Peyer's patch (tissue), 4 donors: ENCODE measurements at regions not wholly inside any gene's neighbourhood (a gene's known extent, or its start where the extent isn't known, plus 50 kb on each side); places are given as distances from the start of the nearest gene placed in this dataset.

Experiments
- POLR2A ChIP-seq, 2 donors: fragments of 450-650 bp; IDR thresholded peaks; one replicate each; pipeline ENCODE4 v1.5.1; 2017; ENCODE audit warnings: antibody characterized with exemption in 2 of 2, mild to moderate bottlenecking in 2 of 2, moderate library complexity in 2 of 2
- TF ChIP-seq, protein P1 (sequence below), 6 experiments: fragments of 450-650 bp in 4 of 6; fragments of 200-600 bp in 2 of 6; sonication (generic) in 1 of 6; IDR thresholded peaks; one replicate each; pipeline ENCODE4 v1.5.1; 2017 to 2019; ENCODE audit warnings: antibody characterized with exemption in 6 of 6, mild to moderate bottlenecking in 3 of 6, moderate library complexity in 1 of 6

DNA sequence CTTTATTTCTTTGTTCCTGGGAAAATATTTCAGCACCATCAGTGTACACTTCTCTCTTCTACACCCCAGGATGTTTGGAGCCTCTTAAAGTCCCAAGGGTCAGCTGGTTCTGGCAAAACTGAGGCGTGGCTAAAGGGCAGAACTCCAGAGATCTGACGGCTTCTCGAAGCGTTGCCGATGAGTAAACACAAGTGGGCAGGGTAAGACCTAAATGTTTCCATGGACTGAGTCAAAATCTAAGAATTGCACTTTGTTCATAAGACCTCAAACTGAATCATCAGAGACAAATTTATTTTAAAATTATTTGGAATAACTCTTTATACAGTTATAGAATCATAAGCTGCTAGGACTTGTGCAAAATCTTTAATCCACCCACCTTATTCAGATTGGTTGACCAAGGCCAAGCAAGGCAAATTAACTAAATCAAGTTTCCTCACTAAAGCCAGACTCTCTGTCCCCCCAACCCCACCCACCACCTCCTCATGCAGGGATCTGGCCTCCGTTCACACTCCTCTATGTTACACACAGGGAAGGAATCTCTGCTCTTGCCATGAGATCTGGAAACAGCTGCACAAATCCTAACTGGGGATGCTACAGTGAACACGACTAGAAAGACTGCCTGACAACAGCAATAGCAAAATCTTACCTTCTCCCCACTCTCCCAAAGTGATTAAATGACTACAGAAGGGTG lies 342.6 kb upstream of the KLHL29 start:
- TF ChIP-seq, protein P1, sequence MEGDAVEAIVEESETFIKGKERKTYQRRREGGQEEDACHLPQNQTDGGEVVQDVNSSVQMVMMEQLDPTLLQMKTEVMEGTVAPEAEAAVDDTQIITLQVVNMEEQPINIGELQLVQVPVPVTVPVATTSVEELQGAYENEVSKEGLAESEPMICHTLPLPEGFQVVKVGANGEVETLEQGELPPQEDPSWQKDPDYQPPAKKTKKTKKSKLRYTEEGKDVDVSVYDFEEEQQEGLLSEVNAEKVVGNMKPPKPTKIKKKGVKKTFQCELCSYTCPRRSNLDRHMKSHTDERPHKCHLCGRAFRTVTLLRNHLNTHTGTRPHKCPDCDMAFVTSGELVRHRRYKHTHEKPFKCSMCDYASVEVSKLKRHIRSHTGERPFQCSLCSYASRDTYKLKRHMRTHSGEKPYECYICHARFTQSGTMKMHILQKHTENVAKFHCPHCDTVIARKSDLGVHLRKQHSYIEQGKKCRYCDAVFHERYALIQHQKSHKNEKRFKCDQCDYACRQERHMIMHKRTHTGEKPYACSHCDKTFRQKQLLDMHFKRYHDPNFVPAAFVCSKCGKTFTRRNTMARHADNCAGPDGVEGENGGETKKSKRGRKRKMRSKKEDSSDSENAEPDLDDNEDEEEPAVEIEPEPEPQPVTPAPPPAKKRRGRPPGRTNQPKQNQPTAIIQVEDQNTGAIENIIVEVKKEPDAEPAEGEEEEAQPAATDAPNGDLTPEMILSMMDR (IDR thresholded peaks at IDR 0.05): no peak
- no peak for TF ChIP-seq POLR2A (IDR thresholded peaks at IDR 0.05)
